A673 (cell line): ENCODE measurements at regions not wholly inside any gene's neighbourhood (a gene's known extent, or its start where the extent isn't known, plus 50 kb on each side); places are given as distances from the start of the nearest gene placed in this dataset.

Source experiments
- EZH2 ChIP-seq: fragments of 200-600 bp; sonication (generic); IDR thresholded peaks from 2 replicates; pipeline ENCODE4 v1.6.1; 2017; ENCODE audit warnings: borderline replicate concordance, low read depth, mild to moderate bottlenecking, mixed read lengths, antibody characterized with exemption, low read length; ENCODE audit not compliant: poor library complexity, severe bottlenecking
- TF ChIP-seq, protein P1 (sequence below): fragments of 300-800, 200-600 bp; sonication (generic); conservative IDR thresholded peaks from 2 replicates; pipeline ENCODE4 v1.5.1; 2017; ENCODE audit warnings: low read depth, mild to moderate bottlenecking, antibody characterized with exemption, low read length, moderate library complexity, mixed read lengths

DNA sequence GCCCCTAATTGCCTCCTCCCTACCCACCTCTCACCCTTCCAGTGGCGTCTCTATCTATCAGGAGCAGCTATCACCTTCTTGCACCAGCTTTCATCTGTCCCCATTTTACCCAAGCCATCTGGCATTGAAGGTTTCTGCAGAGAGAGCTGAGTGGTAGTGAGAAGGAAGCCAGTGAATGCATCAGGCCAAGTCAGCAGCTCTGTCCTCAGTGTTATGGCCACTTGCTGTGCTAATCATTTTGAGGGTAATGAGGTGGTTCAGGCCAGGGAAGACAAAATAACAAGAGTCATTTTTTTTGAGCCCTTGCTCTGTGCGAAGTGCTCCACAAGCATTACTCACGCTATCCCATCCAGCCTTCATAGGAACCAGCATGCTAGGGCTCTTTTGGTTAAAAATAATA, 164.7 kb downstream of the SUDS3 start:
- TF ChIP-seq EZH2, result no peak
- TF ChIP-seq, protein P1, sequence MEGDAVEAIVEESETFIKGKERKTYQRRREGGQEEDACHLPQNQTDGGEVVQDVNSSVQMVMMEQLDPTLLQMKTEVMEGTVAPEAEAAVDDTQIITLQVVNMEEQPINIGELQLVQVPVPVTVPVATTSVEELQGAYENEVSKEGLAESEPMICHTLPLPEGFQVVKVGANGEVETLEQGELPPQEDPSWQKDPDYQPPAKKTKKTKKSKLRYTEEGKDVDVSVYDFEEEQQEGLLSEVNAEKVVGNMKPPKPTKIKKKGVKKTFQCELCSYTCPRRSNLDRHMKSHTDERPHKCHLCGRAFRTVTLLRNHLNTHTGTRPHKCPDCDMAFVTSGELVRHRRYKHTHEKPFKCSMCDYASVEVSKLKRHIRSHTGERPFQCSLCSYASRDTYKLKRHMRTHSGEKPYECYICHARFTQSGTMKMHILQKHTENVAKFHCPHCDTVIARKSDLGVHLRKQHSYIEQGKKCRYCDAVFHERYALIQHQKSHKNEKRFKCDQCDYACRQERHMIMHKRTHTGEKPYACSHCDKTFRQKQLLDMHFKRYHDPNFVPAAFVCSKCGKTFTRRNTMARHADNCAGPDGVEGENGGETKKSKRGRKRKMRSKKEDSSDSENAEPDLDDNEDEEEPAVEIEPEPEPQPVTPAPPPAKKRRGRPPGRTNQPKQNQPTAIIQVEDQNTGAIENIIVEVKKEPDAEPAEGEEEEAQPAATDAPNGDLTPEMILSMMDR, result no peak
